GM15510 (cell line): ENCODE measurements at regions not wholly inside any gene's neighbourhood (a gene's known extent, or its start where the extent isn't known, plus 50 kb on each side); places are given as distances from the start of the nearest gene placed in this dataset.

Experiments used
- POLR2A ChIP-seq: IDR thresholded peaks from 3 replicates; pipeline ENCODE4 v1.6.1; 2011; ENCODE audit warnings: borderline replicate concordance; ENCODE audit not compliant: insufficient read length; ENCODE audit errors: extremely low read depth

GRCh38 chr2:133624551-133624950 is 56.3 kb upstream of the NCKAP5 start:
- TF ChIP-seq POLR2A, result no peak

DNA sequence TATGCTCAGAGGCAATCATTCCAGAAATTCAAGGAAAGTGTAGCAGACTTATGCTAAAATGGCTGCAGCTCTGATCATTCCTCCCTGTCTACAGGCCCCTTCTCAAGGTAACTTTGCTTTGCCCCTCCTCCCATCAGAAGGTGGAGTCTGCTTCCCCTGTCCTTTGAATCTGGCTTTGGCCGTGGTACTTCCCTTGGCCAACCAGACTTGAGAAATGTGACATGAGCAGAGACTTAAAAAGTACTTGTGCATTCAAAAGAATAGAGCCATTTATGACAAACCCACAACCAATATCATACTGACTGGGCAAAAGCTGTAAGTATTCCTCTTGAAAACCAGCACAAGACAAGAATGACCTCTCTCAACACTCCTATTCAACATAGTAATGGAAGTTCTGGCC is 59.5 kb upstream of the NCKAP5 start:
- TF ChIP-seq POLR2A, result no peak

DNA sequence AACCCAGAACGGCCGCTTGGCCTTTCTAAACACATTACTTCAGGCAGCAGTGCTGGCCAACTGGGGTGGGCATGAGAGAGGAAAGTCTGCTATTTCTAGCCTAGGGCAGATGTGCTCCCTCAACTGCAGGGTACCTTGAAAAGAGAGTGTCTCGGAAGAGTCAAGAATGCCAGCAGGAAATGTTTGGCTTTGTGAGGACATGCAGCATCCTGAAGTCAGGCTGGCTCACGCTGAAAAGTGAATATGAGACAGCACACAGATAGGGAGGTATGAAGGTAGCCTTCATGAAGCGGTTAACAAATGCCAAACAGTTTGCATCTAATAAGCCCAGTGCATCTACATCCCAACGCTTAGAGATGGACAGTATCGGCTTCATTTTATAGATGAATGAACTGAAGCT is 65.0 kb upstream of the NCKAP5 start:
- no peak for TF ChIP-seq POLR2A

GRCh38 chr2:133633881-133634409 is 65.7 kb upstream of the NCKAP5 start:
- no peak for TF ChIP-seq POLR2A

GRCh38 chr2:133635131-133635530 is 66.9 kb upstream of the NCKAP5 start:
- TF ChIP-seq POLR2A, result no peak

DNA sequence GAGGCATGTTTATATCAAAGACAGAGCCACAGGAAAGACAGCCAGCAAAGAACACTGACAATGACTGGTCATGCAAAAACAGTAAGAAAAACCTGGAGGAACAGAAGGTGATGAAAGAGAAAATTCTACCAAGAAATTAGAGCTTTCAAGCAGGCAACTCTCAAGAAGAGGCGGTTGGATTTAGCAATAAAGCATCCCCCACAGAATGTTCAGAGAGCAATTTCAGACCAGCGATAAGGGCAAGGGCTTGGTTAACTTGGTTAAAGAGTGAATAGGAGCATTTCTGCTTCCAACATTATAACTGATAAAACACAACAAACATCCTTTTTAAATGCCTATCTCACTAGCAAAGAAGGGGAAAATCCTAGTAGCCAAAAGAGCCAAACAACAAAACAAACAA is 68.0 kb upstream of the NCKAP5 start:
- no peak for TF ChIP-seq POLR2A

DNA sequence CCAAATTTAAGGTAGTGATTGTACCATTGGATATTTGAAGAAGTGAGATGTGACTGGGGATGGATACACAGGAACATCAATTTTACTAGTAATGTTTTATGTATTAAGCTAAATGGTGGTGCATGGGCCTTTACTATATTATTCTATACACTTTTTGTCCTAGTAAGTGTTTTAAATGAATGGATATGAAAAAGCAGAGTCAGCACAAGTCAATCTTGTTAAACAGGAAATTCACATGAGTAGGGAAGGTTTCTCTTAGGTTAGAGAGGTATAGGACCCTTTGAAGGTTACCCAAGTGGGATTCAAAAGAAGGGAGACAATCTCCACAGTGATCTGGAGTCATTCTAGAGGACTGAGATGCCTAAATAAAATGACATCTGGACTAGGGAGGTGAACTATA is 71.8 kb upstream of the NCKAP5 start:
- no peak for TF ChIP-seq POLR2A

DNA sequence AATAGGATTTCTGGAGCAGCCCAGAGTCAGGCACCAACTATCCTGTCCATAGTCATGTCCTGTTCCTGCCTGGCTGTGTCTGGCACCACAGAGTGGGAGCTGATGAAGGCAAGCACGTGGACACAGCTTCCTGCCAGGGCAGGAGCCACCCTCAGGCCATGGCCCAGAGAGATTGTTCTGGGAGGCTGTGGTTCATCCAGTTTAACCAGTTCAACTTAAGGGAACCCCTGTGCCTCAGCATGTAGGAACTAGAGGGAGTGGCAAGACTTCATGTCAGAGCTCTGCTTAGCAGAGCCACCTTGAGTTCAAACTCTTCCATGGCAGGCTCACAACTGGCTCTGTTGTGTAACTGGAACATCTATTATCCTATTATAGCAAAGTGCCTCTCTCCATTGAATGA is 73.2 kb upstream of the NCKAP5 start:
- TF ChIP-seq POLR2A, result no peak

GRCh38 chr2:133641942-133642725 is 73.9 kb upstream of the NCKAP5 start:
- TF ChIP-seq POLR2A, result no peak

DNA sequence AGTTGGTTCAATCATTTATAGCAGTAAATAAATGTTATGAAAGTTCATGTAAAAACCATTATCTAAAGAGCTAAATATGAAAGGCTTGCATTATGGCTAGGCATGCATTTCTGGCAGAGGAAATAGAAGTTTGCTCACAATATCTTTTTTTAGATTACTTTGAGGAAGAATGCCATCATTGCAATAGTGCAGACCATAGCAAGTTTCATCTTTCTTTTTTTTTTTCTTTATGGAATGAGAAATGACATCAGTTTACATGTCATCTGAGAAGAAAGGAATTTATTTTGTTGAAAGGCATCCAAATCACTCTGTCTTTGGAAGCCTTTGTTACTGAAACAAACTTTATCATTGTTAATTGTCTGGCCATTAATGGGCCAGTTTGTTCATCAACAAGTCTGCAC is 74.5 kb upstream of the NCKAP5 start:
- no peak for TF ChIP-seq POLR2A

GRCh38 chr2:133643863-133644262 is 75.6 kb upstream of the NCKAP5 start:
- TF ChIP-seq POLR2A, result no peak

GRCh38 chr2:133644846-133645245 is 76.6 kb upstream of the NCKAP5 start:
- TF ChIP-seq POLR2A, result no peak

- TF ChIP-seq POLR2A, result no peak
Observed at GRCh38 chr2:133651861-133652260, 83.6 kb upstream of the NCKAP5 start.

GRCh38 chr2:133652398-133652797 is 84.1 kb upstream of the NCKAP5 start:
- no peak for TF ChIP-seq POLR2A

DNA sequence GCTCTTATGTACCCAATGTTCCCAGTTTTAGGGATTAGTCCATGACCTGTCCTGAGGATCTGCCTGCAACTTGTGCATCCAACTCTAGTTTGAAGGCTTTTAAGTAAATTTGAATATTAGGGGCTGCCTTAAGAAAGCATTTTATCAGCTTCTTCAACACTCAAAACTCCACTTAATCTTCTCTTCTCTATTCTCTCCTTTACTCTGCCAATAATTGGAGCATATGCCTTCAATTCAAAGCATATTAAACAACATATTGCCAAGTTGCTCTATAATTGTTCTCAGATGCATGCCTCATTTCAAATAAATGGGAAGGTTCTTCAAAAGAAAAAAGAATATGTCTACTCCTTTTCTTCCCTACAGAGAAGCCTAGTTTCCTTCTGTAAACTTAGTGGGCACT is 84.8 kb upstream of the NCKAP5 start:
- TF ChIP-seq POLR2A, result no peak

- no peak for TF ChIP-seq POLR2A
Observed at GRCh38 chr2:133654949-133655348, 86.7 kb upstream of the NCKAP5 start.

GRCh38 chr2:133655610-133656009 is 87.3 kb upstream of the NCKAP5 start:
- no peak for TF ChIP-seq POLR2A

DNA sequence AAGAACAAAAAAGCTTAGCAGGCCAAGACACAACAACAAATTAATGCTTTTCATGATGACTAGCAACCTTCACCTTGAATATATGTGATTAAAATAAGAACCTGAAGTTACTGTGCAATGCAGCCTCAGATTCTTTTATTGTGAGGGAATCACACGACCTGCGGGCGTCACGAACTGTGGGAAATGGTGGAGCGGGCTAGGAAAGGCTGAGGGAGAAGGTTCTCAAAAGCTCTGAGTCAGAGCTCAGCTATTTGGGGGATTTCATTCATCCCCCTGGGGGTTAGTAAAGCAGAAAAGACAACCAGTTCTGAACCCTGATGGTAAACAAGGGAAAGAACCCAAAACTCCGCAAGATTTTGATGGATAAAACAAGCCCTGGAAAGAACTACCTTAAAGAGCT is 89.3 kb upstream of the NCKAP5 start:
- TF ChIP-seq POLR2A, result no peak
